ENCODE measurements at regions not wholly inside any gene's neighbourhood (a gene's known extent, or its start where the extent isn't known, plus 50 kb on each side); places are given as distances from the start of the nearest gene placed in this dataset.

- Mint-ChIP-seq H3K4me1 (no peaks in the 10 kb centered on the region), H3K4me3 (no peak overlapping the region), H3K9me3 (peaks cover 0 to 2% of the 10 kb centered on the region in 2 experiments; a peak in 2 of 5 replicates), H3K36me3 (ENCODE audit: insufficient read depth in 1 of 3, low read depth in 3 of 3) (no peaks in the 10 kb centered on the region), H3K27ac (no peak overlapping the region), H3K27me3 (ENCODE audit: low read depth) (no peaks in the 10 kb centered on the region)
- Histone ChIP-seq H3K27me3 (ENCODE audit: insufficient read depth, low read length) (no peaks in the 10 kb centered on the region), H4K5ac (ENCODE audit: insufficient read length, low read depth, low read length) (no peak overlapping the region), H3K9me3 (ENCODE audit: control insufficient read depth, low read depth, low read length) (no peaks in the 10 kb centered on the region), H3K14ac (ENCODE audit: insufficient read depth, low read length) (no peak overlapping the region), H2BK120ac (ENCODE audit: low read depth, low read length, poor library complexity, severe bottlenecking) (no peak overlapping the region), H3K56ac (ENCODE audit: insufficient read length, low read depth, low read length) (no peak overlapping the region), H3K4me1 (ENCODE audit: insufficient read depth, low read length) (no peaks in the 10 kb centered on the region), H3K79me1 (ENCODE audit: insufficient read depth, low read depth, low read length, poor library complexity, severe bottlenecking) (no peaks in the 10 kb centered on the region), H3K27ac (ENCODE audit: insufficient read length, low read depth, low read length) (no peak overlapping the region), H2AK5ac (ENCODE audit: insufficient read length, low read length) (no peak overlapping the region), H2BK20ac (ENCODE audit: low read depth, low read length, poor library complexity, severe bottlenecking) (no peak overlapping the region), H2AFZ (ENCODE audit: low read length) (no peak overlapping the region), H3K23ac (ENCODE audit: insufficient read length, low read depth, low read length) (no peak overlapping the region), H3K23me2 (ENCODE audit: insufficient read length, low read depth, low read length, poor library complexity, severe bottlenecking) (no peaks in the 10 kb centered on the region), H2BK5ac (ENCODE audit: insufficient read length, low read length) (no peak overlapping the region), H3T11ph (ENCODE audit: low read length) (no peak overlapping the region), H3K4me2 (ENCODE audit: insufficient read depth, insufficient read length, low read length) (no peak overlapping the region), H3K9ac (ENCODE audit: extremely low read depth, insufficient read length, low read length) (no peak overlapping the region), H2BK15ac (ENCODE audit: low read depth, low read length) (no peak overlapping the region), H2BK12ac (ENCODE audit: insufficient read length, low read depth, low read length) (no peak overlapping the region), H4K20me1 (ENCODE audit: control insufficient read depth, insufficient read depth, insufficient read length) (no peaks in the 10 kb centered on the region), H3K79me2 (ENCODE audit: insufficient read depth, low read length) (no peaks in the 10 kb centered on the region), H4K91ac (ENCODE audit: insufficient read length, low read depth, low read length) (no peak overlapping the region), H3K18ac (ENCODE audit: insufficient read length, low read depth, low read length) (no peak overlapping the region), H4K8ac (replicated peaks; ENCODE audit: insufficient read length, low read depth, low read length) (no peak overlapping the region), H3K4ac (ENCODE audit: low read depth, low read length) (no peak overlapping the region)
- no peak for DNase-seq
- no peak for TF ChIP-seq CTCF (conservative IDR thresholded peaks at IDR 0.05)
- no CpG with 5 or more reads among the region's 2 CpGs for WGBS (ENCODE audit: extremely low coverage, insufficient read length, low lambda C conversion rate)
These were observed 778.7 kb upstream of the CDH8 start for GRCh38 chr16:62814891-62815290.

All from H9 (cell line).